HepG2 (cell line): ENCODE measurements at regions not wholly inside any gene's neighbourhood (a gene's known extent, or its start where the extent isn't known, plus 50 kb on each side); places are given as distances from the start of the nearest gene placed in this dataset.

ENCODE experiments used
- CEBPB ChIP-seq: IDR thresholded peaks from 2 replicates; pipeline ENCODE4 v1.6.1; 2011; ENCODE audit warnings: low read depth, low read length, improper control_type of control experiment, borderline replicate concordance
- CHD4 ChIP-seq: fragments of 200-600 bp; sonication (generic); IDR thresholded peaks from 2 replicates; pipeline ENCODE4 v1.7.0; 2017; ENCODE audit warnings: mild to moderate bottlenecking, low read length, borderline replicate concordance
- DPF2 ChIP-seq: sonication (generic); formaldehyde crosslinking; IDR thresholded peaks from 2 replicates; pipeline ENCODE4 v1.4.0; 2020; ENCODE audit warnings: mild to moderate bottlenecking, low read depth, missing genetic modification reagents, borderline replicate concordance
- KLF11 ChIP-seq: IDR thresholded peaks from 2 replicates; pipeline ENCODE4 v1.6.1; 2016; ENCODE audit warnings: missing compliant biosample characterization
- RAD21 ChIP-seq: fragments of 450-650 bp; formaldehyde crosslinking; IDR thresholded peaks from 2 replicates; pipeline ENCODE4 v1.5.0; 2020; ENCODE audit warnings: mild to moderate bottlenecking
- RCOR2 ChIP-seq: IDR thresholded peaks from 2 replicates; pipeline ENCODE4 v1.6.1; 2016; ENCODE audit warnings: missing biosample characterization, missing genetic modification reagents
- ZNF205 ChIP-seq: IDR thresholded peaks from 2 replicates; pipeline ENCODE4 v1.6.1; 2018; ENCODE audit warnings: missing biosample characterization, missing genetic modification reagents
- ZNF441 ChIP-seq: sonication (generic); formaldehyde crosslinking; IDR thresholded peaks from 2 replicates; pipeline ENCODE4 v1.7.0; 2021; ENCODE audit warnings: missing genetic modification reagents, borderline replicate concordance
- ZNF510 ChIP-seq: sonication (generic); formaldehyde crosslinking; IDR thresholded peaks from 2 replicates; pipeline ENCODE4 v1.4.0; 2020; ENCODE audit warnings: low read depth, mild to moderate bottlenecking, missing genetic modification reagents
- TF ChIP-seq, protein P1 (sequence below): sonication (generic); formaldehyde crosslinking; IDR thresholded peaks from 2 replicates; pipeline ENCODE4 v1.5.0; 2020; ENCODE audit warnings: mild to moderate bottlenecking, missing genetic modification reagents, moderate library complexity
- TF ChIP-seq, protein P2 (sequence below), 2 experiments: fragments of 450-650 bp in 1 of 2; sonication (generic) in 1 of 2; formaldehyde crosslinking; IDR thresholded peaks; 2 replicates each; pipeline versions ENCODE4 v1.5.0 to v1.8.0; 2020 to 2022; ENCODE audit warnings: mild to moderate bottlenecking in 1 of 2, missing genetic modification reagents in 1 of 2
- TF ChIP-seq, protein P3 (sequence below): sonication (generic); formaldehyde crosslinking; IDR thresholded peaks from 2 replicates; pipeline ENCODE4 v1.4.0; 2020; ENCODE audit warnings: mild to moderate bottlenecking, missing genetic modification reagents

DNA sequence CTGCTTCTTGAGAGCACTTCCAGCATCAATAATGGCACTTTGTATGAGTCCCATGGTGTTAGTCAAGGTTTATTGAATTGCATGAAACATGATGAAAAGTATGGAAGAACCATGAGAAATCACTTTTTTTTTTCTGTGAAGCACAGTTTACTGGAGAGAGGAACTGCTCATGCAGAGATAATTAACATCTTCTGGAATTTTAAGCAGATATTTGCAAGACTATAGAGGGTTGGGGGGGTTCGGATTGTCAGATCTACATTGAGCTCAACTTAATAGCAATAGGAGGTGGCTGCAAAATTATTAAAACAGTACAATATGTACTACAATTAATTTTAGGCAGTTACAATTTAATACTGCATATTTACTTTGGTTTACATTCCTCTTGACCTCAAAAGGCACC, 204.4 kb upstream of the CDH10 start:
- TF ChIP-seq, protein P1, sequence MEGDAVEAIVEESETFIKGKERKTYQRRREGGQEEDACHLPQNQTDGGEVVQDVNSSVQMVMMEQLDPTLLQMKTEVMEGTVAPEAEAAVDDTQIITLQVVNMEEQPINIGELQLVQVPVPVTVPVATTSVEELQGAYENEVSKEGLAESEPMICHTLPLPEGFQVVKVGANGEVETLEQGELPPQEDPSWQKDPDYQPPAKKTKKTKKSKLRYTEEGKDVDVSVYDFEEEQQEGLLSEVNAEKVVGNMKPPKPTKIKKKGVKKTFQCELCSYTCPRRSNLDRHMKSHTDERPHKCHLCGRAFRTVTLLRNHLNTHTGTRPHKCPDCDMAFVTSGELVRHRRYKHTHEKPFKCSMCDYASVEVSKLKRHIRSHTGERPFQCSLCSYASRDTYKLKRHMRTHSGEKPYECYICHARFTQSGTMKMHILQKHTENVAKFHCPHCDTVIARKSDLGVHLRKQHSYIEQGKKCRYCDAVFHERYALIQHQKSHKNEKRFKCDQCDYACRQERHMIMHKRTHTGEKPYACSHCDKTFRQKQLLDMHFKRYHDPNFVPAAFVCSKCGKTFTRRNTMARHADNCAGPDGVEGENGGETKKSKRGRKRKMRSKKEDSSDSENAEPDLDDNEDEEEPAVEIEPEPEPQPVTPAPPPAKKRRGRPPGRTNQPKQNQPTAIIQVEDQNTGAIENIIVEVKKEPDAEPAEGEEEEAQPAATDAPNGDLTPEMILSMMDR (CRISPR knock-in tag), result no peak
- TF ChIP-seq DPF2 (no peak), RAD21 (CRISPR knock-in tag) (no peak), ZNF205 (CRISPR knock-in tag) (no peak), ZNF441 (CRISPR knock-in tag) (no peak), RCOR2 (CRISPR knock-in tag) (no peak), CHD4 (no peak), CEBPB (no peak), ZNF510 (CRISPR knock-in tag) (no peak), KLF11 (CRISPR knock-in tag) (no peak)
- TF ChIP-seq, protein P2, sequence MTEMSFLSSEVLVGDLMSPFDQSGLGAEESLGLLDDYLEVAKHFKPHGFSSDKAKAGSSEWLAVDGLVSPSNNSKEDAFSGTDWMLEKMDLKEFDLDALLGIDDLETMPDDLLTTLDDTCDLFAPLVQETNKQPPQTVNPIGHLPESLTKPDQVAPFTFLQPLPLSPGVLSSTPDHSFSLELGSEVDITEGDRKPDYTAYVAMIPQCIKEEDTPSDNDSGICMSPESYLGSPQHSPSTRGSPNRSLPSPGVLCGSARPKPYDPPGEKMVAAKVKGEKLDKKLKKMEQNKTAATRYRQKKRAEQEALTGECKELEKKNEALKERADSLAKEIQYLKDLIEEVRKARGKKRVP (CRISPR knock-in tag; IDR thresholded peaks at IDR 0.05), result no peak
- TF ChIP-seq, protein P3, sequence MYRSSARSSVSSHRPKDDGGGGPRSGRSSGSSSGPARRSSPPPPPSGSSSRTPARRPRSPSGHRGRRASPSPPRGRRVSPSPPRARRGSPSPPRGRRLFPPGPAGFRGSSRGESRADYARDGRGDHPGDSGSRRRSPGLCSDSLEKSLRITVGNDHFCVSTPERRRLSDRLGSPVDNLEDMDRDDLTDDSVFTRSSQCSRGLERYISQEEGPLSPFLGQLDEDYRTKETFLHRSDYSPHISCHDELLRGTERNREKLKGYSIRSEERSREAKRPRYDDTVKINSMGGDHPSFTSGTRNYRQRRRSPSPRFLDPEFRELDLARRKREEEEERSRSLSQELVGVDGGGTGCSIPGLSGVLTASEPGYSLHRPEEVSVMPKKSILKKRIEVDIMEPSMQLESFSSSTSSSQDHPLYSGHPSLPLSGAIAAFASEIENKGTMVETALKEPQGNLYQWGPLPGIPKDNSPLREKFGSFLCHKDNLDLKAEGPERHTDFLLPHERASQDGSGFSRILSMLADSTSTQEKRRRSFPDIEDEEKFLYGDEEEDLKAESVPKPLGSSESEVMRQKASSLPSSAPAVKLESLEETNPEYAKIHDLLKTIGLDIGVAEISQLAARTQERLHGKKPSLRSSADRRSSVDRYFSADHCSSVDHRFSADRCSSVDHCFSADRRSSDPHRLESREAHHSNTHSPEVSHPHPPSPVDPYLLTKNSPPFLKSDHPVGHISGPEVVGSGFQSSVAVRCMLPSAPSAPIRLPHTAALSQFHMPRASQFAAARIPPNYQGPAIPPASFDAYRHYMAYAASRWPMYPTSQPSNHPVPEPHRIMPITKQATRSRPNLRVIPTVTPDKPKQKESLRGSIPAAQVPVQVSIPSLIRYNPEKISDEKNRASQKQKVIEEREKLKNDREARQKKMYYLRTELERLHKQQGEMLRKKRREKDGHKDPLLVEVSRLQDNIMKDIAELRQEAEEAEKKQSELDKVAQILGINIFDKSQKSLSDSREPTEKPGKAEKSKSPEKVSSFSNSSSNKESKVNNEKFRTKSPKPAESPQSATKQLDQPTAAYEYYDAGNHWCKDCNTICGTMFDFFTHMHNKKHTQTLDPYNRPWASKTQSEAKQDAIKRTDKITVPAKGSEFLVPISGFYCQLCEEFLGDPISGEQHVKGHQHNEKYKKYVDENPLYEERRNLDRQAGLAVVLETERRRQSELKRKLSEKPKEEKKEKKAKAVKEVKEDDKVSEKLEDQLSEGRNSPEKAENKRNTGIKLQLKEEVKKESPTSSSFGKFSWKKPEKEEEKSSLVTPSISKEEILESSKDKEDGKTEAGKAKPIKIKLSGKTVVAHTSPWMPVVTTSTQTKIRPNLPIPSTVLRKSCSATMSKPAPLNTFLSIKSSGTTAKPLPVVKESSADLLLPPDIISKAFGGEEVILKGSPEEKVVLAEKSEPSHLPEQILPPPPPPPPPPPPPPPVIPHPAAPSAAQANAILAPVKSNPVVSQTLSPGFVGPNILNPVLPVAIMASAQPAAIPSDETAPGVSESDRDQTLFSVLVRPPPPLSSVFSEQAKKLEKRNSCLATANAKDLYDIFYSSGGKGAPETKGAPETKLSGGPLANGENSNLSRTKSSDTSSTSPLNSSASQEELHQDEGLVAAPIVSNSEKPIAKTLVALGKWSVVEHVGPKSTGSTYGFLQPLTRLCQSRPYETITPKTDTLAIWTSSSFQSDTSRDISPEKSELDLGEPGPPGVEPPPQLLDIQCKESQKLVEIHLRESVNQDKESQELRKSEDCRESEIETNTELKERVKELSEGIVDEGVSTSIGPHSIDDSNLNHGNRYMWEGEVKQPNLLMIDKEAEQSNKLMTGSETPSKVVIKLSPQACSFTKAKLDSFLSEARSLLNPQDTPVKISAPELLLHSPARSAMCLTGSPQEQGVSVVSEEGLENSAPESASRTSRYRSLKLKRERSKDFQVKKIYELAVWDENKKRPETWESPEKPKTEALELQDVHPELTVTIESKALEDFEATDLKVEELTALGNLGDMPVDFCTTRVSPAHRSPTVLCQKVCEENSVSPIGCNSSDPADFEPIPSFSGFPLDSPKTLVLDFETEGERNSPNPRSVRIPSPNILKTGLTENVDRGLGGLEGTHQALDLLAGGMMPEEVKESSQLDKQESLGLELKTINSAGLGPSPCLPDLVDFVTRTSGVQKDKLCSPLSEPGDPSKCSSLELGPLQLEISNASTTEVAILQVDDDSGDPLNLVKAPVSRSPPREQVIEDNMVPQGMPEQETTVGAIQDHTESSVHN (CRISPR knock-in tag), result no peak
